SW480 (cell line): ENCODE measurements at regions not wholly inside any gene's neighbourhood (a gene's known extent, or its start where the extent isn't known, plus 50 kb on each side); places are given as distances from the start of the nearest gene placed in this dataset.

Experiments
- DNase-seq: peaks from one replicate; pipeline ENCODE4 v3.0.0-alpha.2; 2016; ENCODE audit warnings: low spot score

DNA sequence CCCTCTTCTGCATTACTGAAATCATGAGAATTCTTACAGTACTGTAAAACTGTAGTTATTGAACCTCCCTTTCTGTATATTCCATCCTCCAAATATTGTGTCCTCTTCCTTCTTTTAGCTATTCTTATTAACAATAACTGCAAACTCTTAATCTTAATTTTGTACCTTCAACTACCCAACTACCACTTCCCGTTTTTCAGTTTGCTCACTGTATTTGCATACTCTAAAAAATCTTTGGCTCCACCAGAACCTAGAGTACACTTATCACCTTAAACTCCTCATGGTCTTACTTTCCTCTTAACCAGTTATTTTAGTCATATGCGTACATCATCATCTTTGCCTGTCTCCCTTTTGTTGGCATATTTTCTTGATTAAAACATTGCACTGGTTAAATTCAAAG is 543.7 kb downstream of the ARAP2 start:
- DNase-seq, result no peak

GRCh38 chr4:35709080-35709479 is 535.2 kb downstream of the ARAP2 start:
- no peak for DNase-seq

DNA sequence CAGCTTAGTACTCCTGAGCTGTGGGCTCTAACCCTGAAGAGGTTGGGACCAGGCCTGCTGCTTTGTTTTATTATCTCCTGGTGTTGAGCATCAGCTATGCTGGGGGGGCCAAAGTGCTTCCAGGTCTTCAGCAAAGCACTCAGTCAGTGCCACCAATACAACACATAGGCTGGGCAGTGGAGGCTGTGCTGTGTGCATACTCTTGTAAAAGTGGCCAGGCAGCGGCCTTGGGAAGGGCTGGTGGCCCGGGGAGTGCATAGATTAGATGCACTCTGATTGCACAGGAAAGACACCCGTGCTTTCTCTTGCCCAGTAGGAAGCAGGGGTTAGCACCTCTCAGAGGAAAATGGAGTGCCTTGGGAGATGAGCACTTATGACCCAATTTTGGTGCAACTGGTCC is 534.0 kb downstream of the ARAP2 start:
- DNase-seq, result no peak

- no peak for DNase-seq
Observed at GRCh38 chr4:35711127-35711526, 533.2 kb downstream of the ARAP2 start.

DNA sequence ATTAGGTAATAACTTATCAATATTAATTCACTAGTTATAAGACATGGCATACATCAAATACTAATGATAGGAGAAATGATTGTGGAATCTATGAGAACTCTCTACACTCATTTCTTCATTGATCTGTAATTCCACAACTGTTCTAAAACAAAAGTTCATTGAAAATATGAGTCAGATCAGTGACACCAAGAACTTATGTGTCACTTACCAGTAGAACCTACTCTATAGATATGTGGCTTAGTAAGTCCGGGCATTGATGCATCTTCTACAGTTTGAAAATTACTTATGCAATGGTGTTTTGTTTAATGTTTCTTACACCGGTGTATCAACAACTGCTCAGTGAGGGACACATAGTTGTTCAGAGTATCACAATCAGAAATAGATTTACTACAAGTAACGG is 520.3 kb downstream of the ARAP2 start:
- DNase-seq, result no peak

- no peak for DNase-seq
Observed at GRCh38 chr4:35725131-35725530, 519.2 kb downstream of the ARAP2 start.

DNA sequence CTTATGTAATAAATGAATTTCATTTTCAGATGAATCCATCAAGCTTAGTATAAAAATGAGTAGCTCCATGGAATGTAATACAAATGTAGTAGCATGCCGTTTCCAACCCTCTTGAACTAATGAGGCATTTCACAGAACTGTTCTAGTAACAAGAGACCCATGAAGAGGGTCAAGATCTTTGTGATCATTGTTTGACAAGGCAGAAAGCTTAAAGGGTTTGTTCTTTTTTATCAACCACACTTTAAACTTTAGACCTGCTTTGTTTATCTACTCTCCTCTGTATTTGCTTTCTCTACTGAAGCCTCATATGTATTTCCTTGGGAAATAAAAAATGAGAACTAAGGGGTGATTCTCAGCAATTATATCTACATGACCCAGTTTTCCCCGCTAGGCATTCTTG is 513.9 kb downstream of the ARAP2 start:
- DNase-seq, result no peak

DNA sequence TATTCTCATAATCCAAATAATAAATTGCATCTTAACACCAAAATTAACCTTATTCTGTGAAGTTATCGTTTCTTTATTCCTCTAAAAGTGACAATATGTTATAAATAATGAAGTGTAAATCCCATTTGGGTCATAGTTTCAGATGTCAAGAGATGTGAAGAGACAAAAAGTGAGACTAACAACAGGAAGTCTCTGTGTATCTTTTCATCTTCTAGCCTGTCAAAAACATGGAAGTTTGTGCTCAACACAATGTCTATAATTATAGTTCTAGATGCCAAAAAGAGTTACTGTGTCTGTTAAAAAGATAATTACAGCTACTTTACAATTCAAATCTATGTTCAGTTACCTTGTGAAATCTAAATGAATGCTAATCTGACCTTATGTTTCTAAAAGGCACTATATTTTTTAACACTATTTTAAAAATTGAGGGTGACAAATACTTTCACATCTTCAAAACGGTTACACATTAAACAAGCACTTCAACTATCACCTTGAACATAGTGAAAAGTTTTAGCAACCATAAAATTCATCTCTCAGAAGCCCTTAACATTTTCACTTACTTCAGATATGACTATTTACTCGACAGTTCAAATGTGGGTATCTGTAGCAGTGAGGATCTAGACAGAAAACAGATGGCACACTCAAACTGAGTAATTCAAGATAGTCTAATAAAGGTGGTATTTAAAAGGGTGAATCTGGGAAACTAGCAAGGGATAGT is 509.8 kb downstream of the ARAP2 start:
- no peak for DNase-seq

- DNase-seq, result no peak
Observed at GRCh38 chr4:35739308-35739707, 505.0 kb downstream of the ARAP2 start.

DNA sequence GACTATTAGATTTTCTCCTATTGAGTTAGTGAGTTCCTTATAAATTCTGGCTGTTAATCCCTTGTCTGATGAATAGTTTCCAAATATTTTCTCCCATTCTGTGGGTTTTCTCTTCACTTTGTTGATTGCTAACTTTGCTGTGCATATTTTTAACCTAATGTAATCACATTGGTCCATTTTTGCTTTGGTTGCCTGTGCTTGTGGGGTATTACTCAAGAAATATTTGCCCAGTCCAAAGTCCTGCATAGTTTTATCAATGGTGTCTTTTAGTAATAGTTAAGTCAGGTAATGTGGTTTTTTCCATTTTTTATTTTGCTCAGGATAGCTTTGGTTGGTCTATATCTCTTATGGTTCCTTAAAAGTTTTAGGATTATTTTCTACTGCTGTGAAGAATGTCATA is 490.3 kb downstream of the ARAP2 start:
- no peak for DNase-seq

DNA sequence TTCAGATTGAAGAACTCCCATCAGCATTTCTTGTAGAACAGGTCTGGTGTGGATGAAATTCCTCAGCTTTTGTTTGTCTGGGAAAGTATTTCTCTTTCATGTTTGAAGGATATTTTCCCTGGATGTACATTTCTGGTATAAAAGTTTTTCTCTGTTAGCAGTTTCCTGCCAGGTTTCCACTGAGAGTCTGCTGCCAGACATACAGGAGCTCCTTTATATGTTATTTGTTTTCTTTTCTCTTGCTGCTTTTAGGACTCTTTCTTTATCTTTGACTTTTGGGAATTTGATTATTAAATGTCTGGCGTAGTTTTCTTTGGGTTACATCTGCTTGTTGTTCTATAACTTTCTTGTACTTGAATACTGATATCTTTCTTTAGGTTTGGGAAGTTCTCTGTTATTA is 486.5 kb downstream of the ARAP2 start:
- DNase-seq, result no peak

GRCh38 chr4:35760807-35761206 is 483.5 kb downstream of the ARAP2 start:
- DNase-seq, result no peak

DNA sequence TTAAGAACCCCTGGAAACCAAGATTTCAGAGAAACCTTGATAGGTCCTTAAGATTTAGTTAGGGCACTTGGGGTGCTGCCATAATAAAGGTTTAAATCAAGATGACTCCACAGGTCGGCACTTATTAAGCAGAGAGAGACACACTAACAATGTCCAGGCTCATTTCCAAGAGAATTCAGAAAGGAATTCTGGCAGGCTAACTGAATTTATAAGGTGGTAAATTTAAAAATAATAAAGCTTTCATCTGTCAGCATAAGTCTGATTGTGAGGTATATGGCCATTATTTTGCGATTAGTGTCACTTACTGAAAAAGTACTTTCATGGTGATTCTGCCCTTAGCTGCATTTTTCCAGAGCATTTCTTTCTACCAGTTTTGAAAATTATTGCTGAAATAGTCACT is 472.7 kb downstream of the ARAP2 start:
- DNase-seq, result no peak

DNA sequence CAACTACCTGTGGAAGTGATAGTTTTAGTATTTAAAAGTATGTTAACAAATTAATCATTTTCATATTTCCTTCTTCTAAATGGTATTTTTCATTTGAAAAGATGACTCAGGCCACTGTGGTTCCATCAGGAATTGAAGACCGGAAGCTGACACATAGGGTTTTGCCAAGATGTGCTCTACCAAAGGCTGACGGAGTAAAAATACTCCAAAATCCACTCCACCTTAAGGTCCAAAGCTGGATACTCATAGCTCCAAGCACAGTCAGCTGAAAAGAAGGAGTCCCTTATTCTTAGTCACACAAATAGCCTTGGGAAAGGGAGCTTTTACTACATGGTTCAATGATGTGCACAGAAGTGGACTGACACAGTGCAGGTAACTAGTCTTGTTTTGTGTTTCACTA is 472.0 kb downstream of the ARAP2 start:
- DNase-seq, result no peak

GRCh38 chr4:35789899-35790574 is 454.3 kb downstream of the ARAP2 start:
- no peak for DNase-seq

DNA sequence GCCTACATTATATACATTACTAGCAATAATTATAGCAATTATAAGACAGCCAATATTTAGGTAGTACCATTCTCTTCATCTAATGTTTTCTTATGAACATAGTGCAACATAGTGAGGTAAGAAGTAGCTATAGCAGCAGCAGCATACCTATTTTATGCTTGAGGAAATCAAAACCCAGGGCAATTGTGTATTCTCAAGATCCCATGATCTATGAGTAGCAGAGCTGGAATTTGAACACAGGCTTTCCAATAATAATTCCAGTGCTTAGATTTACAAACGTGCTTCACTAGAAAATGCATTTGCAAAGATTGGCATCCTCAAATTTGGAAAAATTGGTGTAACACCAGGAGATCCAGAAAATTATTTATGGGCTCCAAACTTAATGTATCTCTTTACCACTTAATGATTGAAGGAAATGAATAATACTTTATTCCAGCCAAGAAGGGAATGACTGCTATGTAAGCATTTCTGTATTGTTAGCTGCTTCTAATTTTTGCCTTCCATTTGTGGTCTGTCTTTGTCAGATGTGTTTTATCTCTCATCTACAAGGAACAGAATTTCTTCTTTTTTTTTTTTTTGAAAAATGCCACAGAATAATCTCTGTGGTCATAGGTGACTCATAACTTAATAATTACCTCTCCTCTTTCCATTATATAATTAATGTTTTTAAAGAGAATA is 451.1 kb downstream of the ARAP2 start:
- no peak for DNase-seq

GRCh38 chr4:35793766-35794165 is 450.5 kb downstream of the ARAP2 start:
- DNase-seq, result no peak

GRCh38 chr4:35800669-35801068 is 443.6 kb downstream of the ARAP2 start:
- DNase-seq, result no peak

- DNase-seq, result no peak
Observed at GRCh38 chr4:35802644-35803043, 441.7 kb downstream of the ARAP2 start.

- no peak for DNase-seq
Observed at GRCh38 chr4:35818520-35818919, 425.8 kb downstream of the ARAP2 start.

- no peak for DNase-seq
Observed at GRCh38 chr4:35820003-35820402, 424.3 kb downstream of the ARAP2 start.

DNA sequence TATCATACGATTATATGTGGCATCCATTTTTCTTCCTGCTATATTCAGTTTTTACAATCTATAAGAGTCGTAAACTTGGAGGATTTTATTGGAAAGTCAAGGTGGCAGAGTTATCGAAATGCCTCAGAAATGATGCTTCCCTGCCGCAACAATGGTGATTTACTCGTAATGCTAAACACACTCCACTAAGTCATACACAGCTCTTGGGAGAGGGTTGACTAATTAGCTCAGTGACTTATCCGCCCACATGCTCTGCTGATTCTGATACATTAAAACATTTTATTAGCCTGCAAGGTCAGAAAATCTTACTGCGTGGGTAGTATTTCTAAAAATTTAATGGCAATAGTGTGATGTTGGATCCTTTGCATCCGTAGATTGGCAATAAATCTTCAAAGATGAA is 420.1 kb downstream of the ARAP2 start:
- no peak for DNase-seq

- no peak for DNase-seq
Observed at GRCh38 chr4:35835893-35836292, 408.4 kb downstream of the ARAP2 start.
